HEK293 (cell line): ENCODE measurements at regions not wholly inside any gene's neighbourhood (a gene's known extent, or its start where the extent isn't known, plus 50 kb on each side); places are given as distances from the start of the nearest gene placed in this dataset.

ENCODE experiments used
- CTCF ChIA-PET: fragments of 350-600 bp; formaldehyde crosslinking; extraction: SDS; loops from one replicate; lab custom pipeline; 2021; ENCODE audit warnings: antibody characterized with exemption; lab: Yijun Ruan, JAX
- POLR2A ChIA-PET: fragments of 300-600 bp; formaldehyde crosslinking; extraction: SDS; loops from one replicate; lab custom pipeline; 2020; ENCODE audit warnings: antibody characterized with exemption, inconsistent platforms; lab: Yijun Ruan, JAX
- H3K27ac ChIP-seq: fragments of 200-500 bp; sonication (Bioruptor generic); 2 replicates; pipeline ENCODE4 v1.5.1; 2014; ENCODE audit warnings: low read depth, low read length, control low read depth, inconsistent platforms; ENCODE audit errors: extremely low read depth
- H3K36me3 ChIP-seq, 2 experiments: fragments of 200-500 bp in 1 of 2; sonication (Bioruptor generic) in 1 of 2; 1 replicate in 1 of 2; 2 replicates in 1 of 2; pipeline ENCODE4 v1.5.1; 2014 to 2017; ENCODE audit warnings: inconsistent platforms in 2 of 2, low read length in 2 of 2; ENCODE audit not compliant: control insufficient read depth in 2 of 2, insufficient read depth in 1 of 2
- H3K4me1 ChIP-seq: fragments of 200-500 bp; sonication (Bioruptor generic); 2 replicates; pipeline ENCODE4 v1.5.1; 2014; ENCODE audit warnings: mild to moderate bottlenecking, low read length, inconsistent platforms; ENCODE audit not compliant: control insufficient read depth, insufficient read depth
- H3K4me3 ChIP-seq: 2 replicates; pipeline ENCODE4 v1.5.1; 2011; ENCODE audit warnings: low read depth, mild to moderate bottlenecking, control low read depth, low read length, moderate library complexity
- H3K9me3 ChIP-seq: fragments of 200-500 bp; sonication (Bioruptor generic); 2 replicates; pipeline ENCODE4 v1.5.1; 2014; ENCODE audit warnings: low read depth, low read length, inconsistent platforms; ENCODE audit not compliant: control insufficient read depth, insufficient read depth
- HOXA7 ChIP-seq: sonication (generic); formaldehyde crosslinking; IDR thresholded peaks from 2 replicates; pipeline ENCODE4 v1.8.1; 2022; ENCODE audit warnings: missing genetic modification reagents, borderline replicate concordance
- KLF16 ChIP-seq: fragments of 450-650 bp; formaldehyde crosslinking; IDR thresholded peaks from 2 replicates; pipeline ENCODE4 v1.5.1; 2017; ENCODE audit warnings: missing biosample characterization, missing genetic modification characterization
- ZBTB11 ChIP-seq: fragments of 450-650 bp; formaldehyde crosslinking; conservative IDR thresholded peaks from 2 replicates; pipeline ENCODE4 v1.5.1; 2016; ENCODE audit warnings: low read depth, missing biosample characterization, missing genetic modification characterization
- ZFP3 ChIP-seq: fragments of 450-650 bp; formaldehyde crosslinking; IDR thresholded peaks from 2 replicates; pipeline ENCODE4 v1.5.1; 2016; ENCODE audit warnings: low read depth, missing biosample characterization, missing genetic modification characterization
- ZNF114 ChIP-seq: fragments of 450-650 bp; formaldehyde crosslinking; IDR thresholded peaks from 2 replicates; pipeline ENCODE4 v1.5.0; 2017; ENCODE audit warnings: missing biosample characterization, missing genetic modification characterization
- ZNF211 ChIP-seq: fragments of 450-650 bp; formaldehyde crosslinking; IDR thresholded peaks from 2 replicates; pipeline ENCODE4 v1.5.1; 2016; ENCODE audit warnings: low read depth, missing biosample characterization, missing genetic modification characterization
- ZNF223 ChIP-seq: fragments of 450-650 bp; formaldehyde crosslinking; IDR thresholded peaks from 2 replicates; pipeline ENCODE4 v1.5.1; 2016; ENCODE audit warnings: missing biosample characterization, missing genetic modification characterization
- ZNF248 ChIP-seq: fragments of 450-650 bp; formaldehyde crosslinking; IDR thresholded peaks from 2 replicates; pipeline ENCODE4 v1.5.1; 2017; ENCODE audit warnings: missing biosample characterization, missing genetic modification characterization
- ZNF416 ChIP-seq: fragments of 450-650 bp; formaldehyde crosslinking; IDR thresholded peaks from 2 replicates; pipeline ENCODE4 v1.5.1; 2016; ENCODE audit warnings: missing biosample characterization, missing genetic modification characterization
- ZNF449 ChIP-seq: fragments of 450-650 bp; formaldehyde crosslinking; IDR thresholded peaks from 2 replicates; pipeline ENCODE4 v1.5.1; 2017; ENCODE audit warnings: missing biosample characterization, mild to moderate bottlenecking, missing genetic modification characterization, moderate library complexity
- ZNF521 ChIP-seq: fragments of 450-650 bp; formaldehyde crosslinking; IDR thresholded peaks from 2 replicates; pipeline ENCODE4 v1.5.1; 2017; ENCODE audit warnings: missing biosample characterization, mild to moderate bottlenecking, missing genetic modification characterization
- ZNF623 ChIP-seq: fragments of 450-650 bp; formaldehyde crosslinking; IDR thresholded peaks from 2 replicates; pipeline ENCODE4 v1.5.1; 2016; ENCODE audit warnings: missing biosample characterization, missing genetic modification characterization
- ZNF747 ChIP-seq: fragments of 450-650 bp; formaldehyde crosslinking; IDR thresholded peaks from 2 replicates; pipeline ENCODE4 v1.5.1; 2016; ENCODE audit warnings: missing biosample characterization, missing genetic modification characterization
- ZNF777 ChIP-seq: fragments of 450-650 bp; formaldehyde crosslinking; IDR thresholded peaks from 2 replicates; pipeline ENCODE4 v1.5.1; 2017; ENCODE audit warnings: missing biosample characterization, missing genetic modification characterization, borderline replicate concordance
- ZNF830 ChIP-seq: fragments of 450-650 bp; IDR thresholded peaks from 2 replicates; pipeline ENCODE4 v1.5.0; 2018; ENCODE audit warnings: missing biosample characterization, missing genetic modification characterization, low read depth, mild to moderate bottlenecking, moderate library complexity
- TF ChIP-seq, protein P1 (sequence below): fragments of 450-650 bp; formaldehyde crosslinking; IDR thresholded peaks from 2 replicates; pipeline ENCODE4 v1.5.1; 2017; ENCODE audit warnings: missing biosample characterization, missing genetic modification characterization
- TF ChIP-seq, protein P2 (sequence below): fragments of 450-650 bp; formaldehyde crosslinking; IDR thresholded peaks from 2 replicates; pipeline ENCODE4 v1.5.1; 2016; ENCODE audit warnings: missing biosample characterization, missing genetic modification characterization
- TF ChIP-seq, protein P3 (sequence below): fragments of 450-650 bp; formaldehyde crosslinking; IDR thresholded peaks from 2 replicates; pipeline ENCODE4 v1.5.1; 2016; ENCODE audit warnings: missing biosample characterization, missing genetic modification characterization
- TF ChIP-seq, protein P4 (sequence below): fragments of 450-650 bp; formaldehyde crosslinking; IDR thresholded peaks from 2 replicates; pipeline ENCODE4 v1.5.1; 2017; ENCODE audit warnings: missing biosample characterization, missing genetic modification characterization

GRCh38 chr1:55894521-55894920, 679.4 kb upstream of the USP24 start:
- no peaks in the 10 kb centered on the region for H3K36me3 ChIP-seq
- no peaks in the 10 kb centered on the region for H3K4me1 ChIP-seq
- no peak overlapping the region for H3K4me3 ChIP-seq
- no peaks in the 10 kb centered on the region for H3K9me3 ChIP-seq
- no peak overlapping the region for H3K27ac ChIP-seq
- TF ChIP-seq ZFP3 = no peak
- TF ChIP-seq ZNF449 = no peak
- no peak for TF ChIP-seq ZNF521 (tag by site-specific recombination)
- TF ChIP-seq KLF16 (tag by site-specific recombination) = no peak
- no peak for TF ChIP-seq ZNF747 (tag by site-specific recombination)
- TF ChIP-seq ZNF777 (tag by site-specific recombination) = no peak
- TF ChIP-seq ZNF830 (tag by site-specific recombination) = no peak
- no peak for TF ChIP-seq ZBTB11 (tag by site-specific recombination)
- no peak for TF ChIP-seq ZNF114 (tag by site-specific recombination)
- TF ChIP-seq ZNF623 = no peak
- TF ChIP-seq HOXA7 (CRISPR knock-in tag) = no peak
- TF ChIP-seq, protein P1, sequence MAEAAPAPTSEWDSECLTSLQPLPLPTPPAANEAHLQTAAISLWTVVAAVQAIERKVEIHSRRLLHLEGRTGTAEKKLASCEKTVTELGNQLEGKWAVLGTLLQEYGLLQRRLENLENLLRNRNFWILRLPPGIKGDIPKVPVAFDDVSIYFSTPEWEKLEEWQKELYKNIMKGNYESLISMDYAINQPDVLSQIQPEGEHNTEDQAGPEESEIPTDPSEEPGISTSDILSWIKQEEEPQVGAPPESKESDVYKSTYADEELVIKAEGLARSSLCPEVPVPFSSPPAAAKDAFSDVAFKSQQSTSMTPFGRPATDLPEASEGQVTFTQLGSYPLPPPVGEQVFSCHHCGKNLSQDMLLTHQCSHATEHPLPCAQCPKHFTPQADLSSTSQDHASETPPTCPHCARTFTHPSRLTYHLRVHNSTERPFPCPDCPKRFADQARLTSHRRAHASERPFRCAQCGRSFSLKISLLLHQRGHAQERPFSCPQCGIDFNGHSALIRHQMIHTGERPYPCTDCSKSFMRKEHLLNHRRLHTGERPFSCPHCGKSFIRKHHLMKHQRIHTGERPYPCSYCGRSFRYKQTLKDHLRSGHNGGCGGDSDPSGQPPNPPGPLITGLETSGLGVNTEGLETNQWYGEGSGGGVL (tag by site-specific recombination) = no peak
- no peak for TF ChIP-seq ZNF223
- TF ChIP-seq ZNF248 (tag by site-specific recombination) = no peak
- TF ChIP-seq, protein P2, sequence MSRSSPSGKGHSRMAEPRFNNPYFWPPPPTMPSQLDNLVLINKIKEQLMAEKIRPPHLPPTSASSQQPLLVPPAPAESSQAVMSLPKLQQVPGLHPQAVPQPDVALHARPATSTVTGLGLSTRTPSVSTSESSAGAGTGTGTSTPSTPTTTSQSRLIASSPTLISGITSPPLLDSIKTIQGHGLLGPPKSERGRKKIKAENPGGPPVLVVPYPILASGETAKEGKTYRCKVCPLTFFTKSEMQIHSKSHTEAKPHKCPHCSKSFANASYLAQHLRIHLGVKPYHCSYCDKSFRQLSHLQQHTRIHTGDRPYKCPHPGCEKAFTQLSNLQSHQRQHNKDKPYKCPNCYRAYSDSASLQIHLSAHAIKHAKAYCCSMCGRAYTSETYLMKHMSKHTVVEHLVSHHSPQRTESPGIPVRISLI (tag by site-specific recombination) = no peak
- TF ChIP-seq ZNF211 = no peak
- TF ChIP-seq, protein P3, sequence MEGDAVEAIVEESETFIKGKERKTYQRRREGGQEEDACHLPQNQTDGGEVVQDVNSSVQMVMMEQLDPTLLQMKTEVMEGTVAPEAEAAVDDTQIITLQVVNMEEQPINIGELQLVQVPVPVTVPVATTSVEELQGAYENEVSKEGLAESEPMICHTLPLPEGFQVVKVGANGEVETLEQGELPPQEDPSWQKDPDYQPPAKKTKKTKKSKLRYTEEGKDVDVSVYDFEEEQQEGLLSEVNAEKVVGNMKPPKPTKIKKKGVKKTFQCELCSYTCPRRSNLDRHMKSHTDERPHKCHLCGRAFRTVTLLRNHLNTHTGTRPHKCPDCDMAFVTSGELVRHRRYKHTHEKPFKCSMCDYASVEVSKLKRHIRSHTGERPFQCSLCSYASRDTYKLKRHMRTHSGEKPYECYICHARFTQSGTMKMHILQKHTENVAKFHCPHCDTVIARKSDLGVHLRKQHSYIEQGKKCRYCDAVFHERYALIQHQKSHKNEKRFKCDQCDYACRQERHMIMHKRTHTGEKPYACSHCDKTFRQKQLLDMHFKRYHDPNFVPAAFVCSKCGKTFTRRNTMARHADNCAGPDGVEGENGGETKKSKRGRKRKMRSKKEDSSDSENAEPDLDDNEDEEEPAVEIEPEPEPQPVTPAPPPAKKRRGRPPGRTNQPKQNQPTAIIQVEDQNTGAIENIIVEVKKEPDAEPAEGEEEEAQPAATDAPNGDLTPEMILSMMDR = no peak
- no peak for TF ChIP-seq ZNF416
- TF ChIP-seq, protein P4, sequence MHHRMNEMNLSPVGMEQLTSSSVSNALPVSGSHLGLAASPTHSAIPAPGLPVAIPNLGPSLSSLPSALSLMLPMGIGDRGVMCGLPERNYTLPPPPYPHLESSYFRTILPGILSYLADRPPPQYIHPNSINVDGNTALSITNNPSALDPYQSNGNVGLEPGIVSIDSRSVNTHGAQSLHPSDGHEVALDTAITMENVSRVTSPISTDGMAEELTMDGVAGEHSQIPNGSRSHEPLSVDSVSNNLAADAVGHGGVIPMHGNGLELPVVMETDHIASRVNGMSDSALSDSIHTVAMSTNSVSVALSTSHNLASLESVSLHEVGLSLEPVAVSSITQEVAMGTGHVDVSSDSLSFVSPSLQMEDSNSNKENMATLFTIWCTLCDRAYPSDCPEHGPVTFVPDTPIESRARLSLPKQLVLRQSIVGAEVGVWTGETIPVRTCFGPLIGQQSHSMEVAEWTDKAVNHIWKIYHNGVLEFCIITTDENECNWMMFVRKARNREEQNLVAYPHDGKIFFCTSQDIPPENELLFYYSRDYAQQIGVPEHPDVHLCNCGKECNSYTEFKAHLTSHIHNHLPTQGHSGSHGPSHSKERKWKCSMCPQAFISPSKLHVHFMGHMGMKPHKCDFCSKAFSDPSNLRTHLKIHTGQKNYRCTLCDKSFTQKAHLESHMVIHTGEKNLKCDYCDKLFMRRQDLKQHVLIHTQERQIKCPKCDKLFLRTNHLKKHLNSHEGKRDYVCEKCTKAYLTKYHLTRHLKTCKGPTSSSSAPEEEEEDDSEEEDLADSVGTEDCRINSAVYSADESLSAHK (tag by site-specific recombination) = no peak
- ChIA-PET CTCF (no interaction called here), POLR2A (no interaction called here)
